SU-DHL-6 (cell line): ENCODE measurements at regions not wholly inside any gene's neighbourhood (a gene's known extent, or its start where the extent isn't known, plus 50 kb on each side); places are given as distances from the start of the nearest gene placed in this dataset.

Source experiments
- CTCF ChIP-seq: fragments of 200-600 bp; sonication (generic); IDR thresholded peaks from one replicate; pipeline ENCODE4 v1.5.1; 2017; ENCODE audit warnings: antibody characterized with exemption, mild to moderate bottlenecking, low read length, moderate library complexity; ENCODE audit not compliant: insufficient read depth, poor library complexity, severe bottlenecking
- EZH2phosphoT487 ChIP-seq: fragments of 200-600 bp; sonication (generic), shearing (Covaris generic); conservative IDR thresholded peaks from 2 replicates; pipeline ENCODE4 v1.6.1; 2018; ENCODE audit warnings: mild to moderate bottlenecking, antibody characterized with exemption, low read length, moderate library complexity, mixed read lengths

- TF ChIP-seq CTCF (no peak), EZH2phosphoT487 (no peak)
Measured at GRCh38 chr11:27921472-27921871, 186.5 kb downstream of the KIF18A start.
